HG02840 (cell line): ENCODE measurements at regions not wholly inside any gene's neighbourhood (a gene's known extent, or its start where the extent isn't known, plus 50 kb on each side); places are given as distances from the start of the nearest gene placed in this dataset.

Experiments used
- ATAC-seq: cut with Tn5 transposase; IDR thresholded peaks from one replicate; pipeline ENCODE4 v1.9.1; 2021; ENCODE audit warnings: mild to moderate bottlenecking, moderate library complexity, moderate number of reproducible peaks; ENCODE audit not compliant: unreplicated experiment, low FRiP score

DNA sequence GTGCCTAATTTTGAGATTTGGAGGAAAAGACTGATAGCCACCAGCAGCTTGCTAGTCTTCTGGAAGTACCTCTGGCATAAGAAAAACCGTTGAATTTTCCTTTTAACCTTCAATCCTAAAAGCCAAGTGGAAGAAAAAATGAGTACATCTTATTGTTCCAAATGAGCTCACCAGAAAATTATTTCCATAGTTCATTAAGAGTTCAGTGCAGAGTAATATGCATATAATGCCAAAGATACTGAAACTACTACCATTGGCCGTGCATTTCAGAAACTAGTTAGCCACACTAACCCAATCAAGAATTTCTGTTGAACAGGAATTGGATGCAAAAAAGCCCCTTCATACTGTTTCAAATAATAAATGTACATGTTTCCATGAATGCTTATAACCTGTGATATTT lies 607.9 kb downstream of the KCTD16 start:
- ATAC-seq: no peak

DNA sequence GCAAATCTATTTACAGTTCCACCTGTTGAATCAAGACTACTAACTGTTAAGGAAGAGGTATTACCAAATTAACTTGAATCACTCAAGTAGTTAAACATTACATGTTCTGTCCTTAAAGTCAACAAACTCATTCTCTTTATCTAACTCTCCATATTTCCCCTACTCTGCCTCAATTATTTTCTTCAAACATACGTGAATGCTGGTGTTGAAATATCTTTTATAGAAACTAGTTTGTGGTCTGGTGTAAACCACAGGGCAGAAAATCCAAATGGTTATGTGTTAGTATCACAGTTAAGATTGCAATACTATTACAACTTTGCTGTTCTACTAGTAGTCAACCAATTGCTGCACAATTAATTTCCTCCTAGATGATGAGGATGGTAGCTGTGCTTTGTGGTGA lies 603.5 kb downstream of the KCTD16 start:
- no peak for ATAC-seq

DNA sequence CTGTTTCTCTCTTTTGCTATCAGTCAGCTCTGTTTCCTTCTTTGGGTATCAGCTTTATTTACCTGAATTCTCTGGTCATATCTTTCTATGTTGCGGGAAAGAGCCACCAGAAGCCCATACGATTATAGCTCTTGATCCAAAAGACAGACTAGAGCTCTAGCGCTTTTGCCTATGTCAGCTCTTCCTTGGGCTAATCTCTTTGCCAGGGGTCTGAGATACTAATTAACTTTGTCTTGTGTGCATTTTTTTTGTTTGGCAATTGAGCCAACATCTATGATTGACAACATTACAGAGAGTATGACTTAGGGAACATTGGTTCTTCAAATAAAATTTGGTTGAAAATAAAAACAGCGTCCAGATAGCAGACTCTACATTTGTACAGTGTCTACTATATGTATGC lies 603.0 kb downstream of the KCTD16 start:
- ATAC-seq: no peak

DNA sequence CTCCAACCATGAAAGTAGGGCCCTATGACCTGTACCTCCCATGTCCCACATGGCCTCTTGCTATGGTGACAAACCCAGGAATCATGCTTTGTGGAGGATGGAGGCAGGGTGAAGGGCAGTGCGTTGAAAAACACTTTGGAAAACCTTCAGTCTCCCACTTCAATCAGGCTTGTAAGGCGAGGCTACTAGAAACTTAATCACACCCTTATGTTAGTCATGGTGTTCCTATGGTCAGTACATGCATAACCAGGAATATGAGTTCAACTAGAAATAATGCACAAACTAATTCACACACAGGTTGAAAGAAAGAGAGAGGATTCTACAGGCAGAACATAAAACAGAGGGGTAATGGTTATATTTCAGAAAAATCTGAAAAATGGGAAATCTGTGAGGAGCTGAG lies 601.1 kb downstream of the KCTD16 start:
- ATAC-seq: no peak

DNA sequence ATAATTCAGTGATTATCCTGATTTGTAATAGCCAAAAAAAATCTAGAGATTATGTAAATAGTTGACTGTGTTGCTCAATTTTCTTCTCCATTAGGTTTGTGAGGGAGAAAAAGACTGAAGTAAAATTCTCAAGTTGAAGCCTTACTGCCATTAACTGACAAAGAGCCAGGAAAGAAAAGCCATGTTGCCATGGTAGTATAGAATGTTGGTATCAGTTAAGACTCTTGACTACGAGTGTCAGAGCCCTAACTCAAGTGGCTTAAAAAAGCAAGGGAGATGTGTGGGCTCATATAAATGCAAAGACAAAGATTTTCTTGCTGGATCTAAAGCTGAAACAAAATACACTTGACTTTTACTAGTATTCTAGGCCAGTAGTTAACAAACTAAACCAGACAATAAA lies 571.7 kb downstream of the KCTD16 start:
- no peak for ATAC-seq

DNA sequence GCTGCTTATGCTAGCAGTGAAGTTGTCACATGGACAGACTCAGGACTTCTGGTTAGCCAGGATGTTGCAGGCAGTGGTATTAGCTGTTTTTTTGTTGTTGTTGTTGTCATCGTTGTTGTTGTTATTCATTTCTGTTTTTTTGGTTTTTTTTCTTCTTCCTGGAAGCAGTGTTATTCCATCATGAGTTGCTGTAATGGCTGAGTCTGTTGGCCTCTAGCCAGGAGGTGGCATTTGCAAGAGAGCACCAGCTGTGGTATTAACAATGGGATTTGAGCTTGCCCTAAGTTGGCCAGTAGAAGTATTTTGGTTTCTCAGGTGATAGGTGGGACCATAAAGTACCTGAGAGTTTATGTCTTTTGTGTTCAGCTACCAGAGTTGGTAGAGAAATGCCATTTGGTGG lies 561.1 kb downstream of the KCTD16 start:
- ATAC-seq: no peak

DNA sequence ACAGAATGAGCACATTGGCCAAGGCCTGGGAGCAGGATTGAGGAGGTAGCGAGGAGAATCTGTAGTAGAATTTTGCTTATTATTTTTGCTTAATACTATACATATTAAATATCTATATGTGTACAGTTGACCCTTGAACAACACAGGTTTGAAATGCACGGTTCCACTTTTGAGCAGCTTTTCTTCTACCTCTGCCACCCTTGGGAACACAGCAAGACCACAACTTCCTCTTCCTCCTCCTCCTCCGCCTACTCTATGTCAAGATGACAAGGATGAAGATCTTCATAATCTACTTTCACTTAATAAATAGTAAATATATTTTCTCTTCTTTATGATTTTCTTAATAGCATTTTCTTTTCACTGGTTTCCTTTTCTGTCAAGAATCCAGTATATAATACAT lies 541.4 kb downstream of the KCTD16 start:
- ATAC-seq: no peak

DNA sequence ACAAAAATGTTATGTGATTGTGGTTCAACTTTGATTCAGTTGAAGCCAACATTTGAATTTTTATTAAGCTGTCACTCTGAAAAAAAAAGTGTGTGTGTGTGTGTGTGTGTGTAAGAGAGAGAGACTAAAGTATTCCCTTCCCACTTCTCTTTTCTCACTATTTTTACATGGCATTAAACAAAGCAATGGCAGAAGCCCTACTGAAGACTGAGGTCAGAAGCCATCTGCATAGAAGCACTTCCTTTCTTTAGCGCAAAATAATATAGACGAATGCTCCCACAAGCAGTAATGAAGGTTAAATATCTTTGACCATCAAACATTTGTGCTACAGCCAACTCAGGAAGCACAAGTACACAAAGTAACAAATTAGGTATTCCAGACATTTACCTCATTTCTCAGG lies 540.5 kb downstream of the KCTD16 start:
- no peak for ATAC-seq

DNA sequence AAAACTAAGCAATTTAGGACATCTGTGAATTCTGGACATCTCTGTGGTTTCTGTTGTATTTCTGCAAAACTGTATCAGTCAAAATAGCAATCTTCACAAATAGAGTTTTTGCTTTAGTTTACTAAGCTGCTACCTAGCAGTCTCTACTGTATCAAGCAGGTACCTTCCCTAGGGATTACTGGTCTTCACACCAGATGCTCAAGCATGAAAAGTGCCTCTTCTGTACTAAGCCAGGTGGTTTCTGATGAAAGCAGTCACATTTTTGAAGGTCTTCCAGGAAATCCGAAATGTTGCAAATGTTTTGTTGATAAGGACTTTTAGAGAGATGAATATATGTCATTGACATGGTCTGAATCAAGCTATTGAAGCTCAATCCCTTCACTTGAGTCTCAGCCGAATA lies 540.0 kb downstream of the KCTD16 start:
- ATAC-seq: no peak

DNA sequence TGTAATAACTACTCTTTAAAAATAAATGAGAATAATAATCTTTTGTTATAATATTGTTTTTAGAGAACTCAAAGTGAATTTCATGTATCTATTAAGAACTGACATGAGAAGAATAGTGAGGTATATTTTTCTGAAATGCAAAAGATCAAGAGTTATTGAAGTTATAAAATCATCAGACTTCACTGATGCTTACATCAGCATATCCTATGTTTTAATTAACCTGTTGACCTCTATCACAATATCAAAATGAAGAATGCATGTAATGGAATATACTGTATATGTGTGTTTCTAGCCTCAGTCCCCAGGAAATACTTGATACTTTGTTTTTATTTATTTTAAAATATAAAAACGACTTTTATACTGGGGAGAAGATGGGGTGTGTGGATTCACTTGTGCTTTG lies 533.1 kb downstream of the KCTD16 start:
- no peak for ATAC-seq

DNA sequence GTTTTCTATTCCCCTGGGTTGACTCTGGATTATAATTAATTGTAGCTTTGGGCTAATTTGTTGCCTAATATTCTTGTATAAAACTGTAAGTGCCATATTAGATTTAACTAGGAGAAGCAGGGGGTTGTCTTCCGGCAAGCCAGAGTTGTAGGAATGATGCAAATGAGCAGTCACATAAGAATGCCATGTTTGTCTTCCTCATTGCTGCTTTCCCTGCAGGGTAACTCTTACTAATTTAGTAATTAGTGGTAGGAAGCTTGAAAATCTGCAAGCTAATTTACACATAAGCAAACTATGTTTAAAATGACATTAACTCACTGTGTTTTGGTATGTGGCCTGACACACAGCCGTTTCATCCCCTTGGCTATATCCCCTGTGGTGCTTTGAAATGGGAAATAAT lies 527.8 kb downstream of the KCTD16 start:
- ATAC-seq: no peak

DNA sequence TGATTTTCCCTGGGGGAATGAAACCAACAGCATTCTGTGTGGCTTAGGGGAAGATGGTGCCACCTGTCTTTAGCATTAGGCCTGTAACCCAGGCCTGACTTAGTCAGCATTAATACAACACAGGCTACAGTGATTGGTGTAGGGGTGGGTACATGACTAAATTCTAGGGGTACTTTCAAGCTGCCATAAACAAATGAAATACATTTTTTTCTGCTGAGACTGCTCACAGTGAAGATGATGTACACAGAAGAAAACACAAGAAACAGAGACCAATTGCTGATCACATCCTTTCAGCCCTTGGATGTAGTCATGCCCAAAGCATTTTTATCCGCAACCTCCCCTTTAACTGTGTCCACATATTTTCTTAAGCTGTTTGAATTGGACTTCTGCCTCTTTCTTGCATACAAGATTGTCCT lies 527.2 kb downstream of the KCTD16 start:
- ATAC-seq: no peak

DNA sequence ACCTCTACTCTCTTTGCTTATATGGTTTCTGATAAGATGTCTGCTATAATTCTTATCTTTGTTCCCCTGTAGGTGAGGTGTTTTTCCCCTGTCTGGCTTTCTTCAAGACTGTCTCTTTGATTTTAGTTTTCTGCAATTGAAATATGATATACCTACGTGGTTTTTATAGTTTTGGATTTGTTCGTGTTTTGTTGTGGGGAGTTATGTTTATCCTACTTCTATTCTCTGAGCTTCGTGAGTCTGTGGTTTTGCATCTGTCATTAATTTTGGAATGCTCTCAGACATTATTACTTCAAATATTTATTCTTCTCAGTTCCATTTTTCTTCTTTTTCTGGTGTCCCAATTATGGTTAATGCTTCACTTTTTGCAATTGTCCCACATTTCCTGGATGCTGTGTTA lies 521.3 kb downstream of the KCTD16 start:
- no peak for ATAC-seq

DNA sequence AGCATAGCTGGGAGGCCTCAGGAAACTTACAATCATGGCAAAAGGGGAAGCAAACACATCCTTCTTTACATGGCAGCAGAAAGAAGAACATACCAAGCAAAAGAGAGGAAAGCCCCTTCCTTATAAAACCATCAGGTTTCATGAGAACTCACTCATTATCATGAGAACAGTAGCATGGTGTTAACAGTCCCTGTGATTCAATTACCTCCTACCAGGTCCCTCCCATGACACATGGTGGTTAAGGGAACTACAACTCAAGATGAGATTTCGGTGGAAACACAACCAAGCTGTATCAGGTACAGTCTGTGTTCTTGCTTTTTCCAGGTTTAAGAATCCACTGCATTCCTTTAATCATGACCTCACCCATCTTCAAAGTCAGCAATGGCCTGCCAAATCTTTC lies 514.2 kb downstream of the KCTD16 start:
- ATAC-seq: no peak

DNA sequence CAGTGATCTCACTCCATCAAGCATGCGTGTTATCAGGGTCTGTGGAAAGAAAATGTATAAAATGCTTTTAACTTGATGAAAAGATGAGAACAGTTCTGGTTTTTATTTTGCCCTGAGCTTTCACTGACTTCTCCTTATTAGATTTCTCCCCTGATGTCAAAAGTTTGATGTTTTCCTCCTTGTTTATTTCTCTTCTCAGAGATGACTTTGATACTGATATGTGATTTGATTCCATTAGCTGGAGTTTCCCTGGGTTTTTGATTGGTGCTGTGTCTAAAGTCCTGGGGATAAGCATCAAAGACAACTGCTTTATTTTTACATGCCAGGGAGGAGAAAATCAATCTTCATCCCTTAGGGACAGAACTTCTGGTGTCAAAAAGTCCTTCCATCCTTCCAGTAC lies 510.0 kb downstream of the KCTD16 start:
- no peak for ATAC-seq

DNA sequence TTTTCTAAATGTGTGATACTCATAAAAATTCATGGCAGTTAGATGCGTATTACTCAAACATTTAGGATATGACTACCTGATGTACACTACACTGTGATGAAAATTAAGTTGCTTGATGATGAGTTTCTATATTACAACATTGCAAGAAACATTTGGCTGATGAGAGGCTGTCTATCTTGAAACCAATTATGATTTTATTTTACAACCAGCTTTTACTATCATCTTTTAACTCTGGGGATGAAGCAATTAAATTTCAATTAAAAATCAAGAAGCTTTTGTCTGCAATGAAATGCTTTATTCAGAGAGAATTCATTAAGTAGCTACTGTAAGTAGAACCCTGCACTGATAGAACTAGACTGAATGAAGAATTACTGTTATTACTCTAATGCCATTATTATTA lies 500.4 kb downstream of the KCTD16 start:
- ATAC-seq: no peak

DNA sequence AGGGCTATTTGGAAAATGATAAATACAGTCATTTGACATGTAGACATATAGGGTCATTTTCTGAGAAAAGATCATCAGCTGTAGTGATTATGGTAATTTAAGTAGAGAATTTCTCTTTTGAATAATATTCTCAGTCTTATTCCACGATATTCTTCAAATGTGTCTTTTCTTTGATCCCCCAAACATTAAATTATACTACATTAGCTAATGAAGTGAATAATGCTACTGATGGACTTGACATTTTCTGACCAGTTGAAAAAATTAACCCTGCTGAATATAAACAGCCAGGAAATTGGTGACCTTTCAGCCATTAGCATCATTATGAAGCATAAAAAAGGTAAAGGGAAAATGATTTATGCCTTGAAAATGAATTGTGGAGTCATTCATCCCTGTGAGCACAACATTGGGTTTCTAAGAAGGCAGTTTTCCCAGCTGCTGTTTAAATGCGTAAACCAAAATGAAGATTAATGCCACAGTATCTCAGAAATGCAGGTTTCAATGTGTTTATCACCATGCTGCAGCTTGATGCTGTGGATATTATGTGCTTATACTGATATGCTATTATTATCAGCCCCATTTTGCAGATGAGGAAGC lies 489.1 kb downstream of the KCTD16 start:
- ATAC-seq: no peak

DNA sequence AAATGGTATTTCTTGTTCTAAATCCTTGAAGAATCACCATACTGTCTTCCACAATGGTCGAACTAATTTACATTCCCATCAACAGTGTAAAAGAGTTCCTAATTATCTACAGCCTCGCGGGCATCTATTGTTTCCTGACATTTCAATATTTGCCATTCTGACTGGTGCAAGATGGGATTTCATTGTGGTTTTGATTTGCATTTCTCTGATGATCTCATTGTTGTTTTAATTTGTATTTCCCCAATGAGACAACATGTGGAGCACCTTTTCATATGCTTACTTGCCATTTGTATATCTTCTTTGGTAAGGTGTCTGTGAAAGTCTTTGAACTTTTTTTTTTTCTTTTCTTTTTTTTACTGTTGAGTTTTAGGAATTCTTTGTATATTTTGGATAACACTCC lies 473.6 kb downstream of the KCTD16 start:
- ATAC-seq: no peak

DNA sequence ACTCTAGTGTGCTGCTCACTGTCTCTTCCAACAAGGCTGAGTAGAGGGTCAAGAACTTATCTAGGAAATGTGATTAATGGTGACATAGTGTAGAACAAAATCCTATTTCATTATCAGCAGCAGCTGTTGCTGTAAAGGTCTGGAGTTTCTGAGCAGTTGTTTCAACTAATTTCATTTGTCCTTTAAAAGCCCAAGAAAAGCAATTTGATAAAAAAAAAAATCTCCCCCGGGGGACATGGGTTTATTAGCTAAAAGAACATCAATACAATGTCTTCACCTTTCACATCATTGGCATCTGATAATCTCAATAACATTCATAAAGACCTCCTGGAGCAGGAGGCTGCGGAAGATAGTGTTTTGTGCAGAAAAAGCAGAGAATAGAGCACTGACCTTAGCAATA lies 468.1 kb downstream of the KCTD16 start:
- ATAC-seq: no peak

DNA sequence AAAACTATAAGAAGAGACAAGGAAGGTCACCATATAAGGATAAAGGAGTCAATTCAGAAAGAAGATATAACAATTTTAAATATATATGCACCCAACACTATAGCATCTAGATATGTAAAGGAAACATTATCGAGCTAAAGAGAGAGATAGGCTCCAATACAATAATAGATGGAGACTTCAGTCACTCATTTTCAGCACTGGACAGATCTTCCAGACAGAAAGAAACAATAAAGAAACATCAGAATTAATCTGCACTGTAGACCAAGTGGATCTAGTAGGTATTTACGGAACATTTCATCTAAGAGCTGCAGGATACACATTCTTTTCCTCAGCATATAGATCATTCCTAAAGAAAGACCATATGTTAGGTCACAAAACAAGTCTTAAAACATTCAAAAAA lies 463.5 kb downstream of the KCTD16 start:
- no peak for ATAC-seq

DNA sequence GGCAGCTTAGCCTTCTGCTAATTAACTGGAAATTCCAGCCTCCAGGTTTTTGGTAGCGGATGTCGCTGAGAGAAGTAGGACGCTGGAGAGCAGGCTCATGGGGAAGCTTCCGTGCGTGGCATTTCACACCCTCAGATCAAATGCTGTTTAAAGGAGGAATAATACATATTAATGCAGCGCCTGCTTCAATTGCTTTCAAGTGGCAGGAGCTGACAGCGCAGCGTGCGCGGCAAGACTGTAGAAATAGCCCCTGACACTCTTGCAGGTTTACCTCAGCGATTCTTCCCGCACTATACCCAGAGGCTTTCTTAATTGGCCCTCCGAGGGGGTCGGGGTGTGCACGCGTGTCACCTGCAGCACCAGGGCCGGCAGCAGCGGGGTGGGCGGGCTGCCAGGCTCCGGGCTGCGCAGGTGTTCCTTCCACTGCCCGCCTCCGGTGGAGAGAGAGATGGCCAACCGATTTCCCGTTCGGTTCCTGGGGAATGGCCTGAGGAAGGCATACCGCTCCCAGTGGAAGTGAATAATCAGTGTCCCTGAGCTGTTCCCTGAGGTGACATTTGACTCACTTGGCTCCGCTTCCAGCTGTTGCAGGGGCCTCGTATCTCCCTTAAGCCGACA lies 427.9 kb downstream of the KCTD16 start:
- no peak for ATAC-seq

DNA sequence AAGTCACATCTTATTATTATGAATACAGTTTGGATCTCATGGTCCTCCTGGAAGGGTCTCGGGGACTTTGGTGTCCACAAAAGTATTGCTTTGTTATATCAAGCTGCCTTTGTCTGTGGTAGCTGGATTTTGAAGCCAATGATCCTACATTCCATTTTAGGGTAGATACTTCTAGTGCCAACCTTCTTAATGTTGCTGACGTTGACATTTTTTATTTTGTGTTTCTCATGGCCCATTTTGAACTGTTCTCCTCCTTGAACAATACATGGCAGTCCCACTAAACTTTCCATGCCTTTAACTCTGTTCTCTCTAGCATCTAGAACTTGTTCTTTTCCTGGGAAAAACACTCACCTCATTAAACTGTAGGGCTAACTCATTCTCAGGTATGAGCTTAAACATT lies 425.8 kb downstream of the KCTD16 start:
- ATAC-seq: no peak

DNA sequence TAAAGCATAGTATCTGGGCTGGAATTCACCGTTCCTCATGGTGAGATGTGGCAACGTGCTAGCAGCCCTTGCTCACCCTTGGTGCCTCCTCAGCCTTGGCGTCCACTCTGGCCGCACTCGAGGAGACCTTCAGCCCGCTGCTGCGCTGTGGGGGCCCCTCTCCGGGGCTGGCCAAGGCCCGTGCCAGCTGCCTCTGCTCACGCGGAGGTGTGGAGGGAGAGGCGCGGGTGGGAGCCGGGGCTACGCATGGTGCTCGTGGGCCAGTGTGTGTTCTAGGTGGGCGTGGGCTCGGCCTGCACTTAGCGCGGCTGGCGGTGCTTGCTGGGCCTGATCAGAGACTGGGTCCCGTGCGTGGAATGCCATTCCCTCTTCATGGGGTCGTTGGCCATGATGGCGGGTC lies 424.2 kb downstream of the KCTD16 start:
- ATAC-seq: no peak
